ENCODE measurements at regions not wholly inside any gene's neighbourhood (a gene's known extent, or its start where the extent isn't known, plus 50 kb on each side); places are given as distances from the start of the nearest gene placed in this dataset.

GRCh38 chr6:50455029-50455428 lies 258.3 kb upstream of the TFAP2D start:
- H3K27ac Mint-ChIP-seq (ENCODE audit: unreplicated experiment) = no peak overlapping the region
- no peak overlapping the region for H3K4me3 Mint-ChIP-seq (ENCODE audit: unreplicated experiment)
- no peak for TF ChIP-seq CTCF (IDR thresholded peaks at IDR 0.05; ENCODE audit: unreplicated experiment)
- no peaks in the 10 kb centered on the region for H3K9me3 Mint-ChIP-seq (ENCODE audit: unreplicated experiment)
- DNase-seq (ENCODE audit: low spot score) = no peak
- no peaks in the 10 kb centered on the region for H3K27me3 Mint-ChIP-seq (ENCODE audit: unreplicated experiment)
- H3K36me3 Mint-ChIP-seq (ENCODE audit: low read depth, unreplicated experiment) = no peaks in the 10 kb centered on the region
- H3K4me1 Mint-ChIP-seq (ENCODE audit: unreplicated experiment) = no peaks in the 10 kb centered on the region

DNA sequence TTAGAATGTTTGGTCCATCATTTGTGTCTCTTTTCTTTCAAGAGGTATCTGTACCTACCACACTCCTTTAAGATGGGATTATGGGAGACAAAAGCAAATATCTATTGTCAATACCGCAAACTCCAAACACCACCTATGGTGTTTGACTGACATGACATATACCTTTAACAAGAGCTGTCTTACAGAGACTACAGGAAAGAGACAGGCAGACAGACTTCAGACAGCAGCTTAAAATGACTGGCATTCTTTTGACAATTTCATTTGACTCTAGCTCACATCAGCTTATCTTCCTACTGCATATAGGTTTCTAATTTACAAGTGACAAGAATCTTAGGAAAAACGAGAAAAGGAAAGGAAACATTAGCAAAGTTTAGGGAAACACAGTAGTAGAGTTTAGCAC lies 256.0 kb upstream of the TFAP2D start:
- no peak for DNase-seq (ENCODE audit: low spot score)
- no peaks in the 10 kb centered on the region for H3K9me3 Mint-ChIP-seq (ENCODE audit: unreplicated experiment)
- no peaks in the 10 kb centered on the region for H3K4me1 Mint-ChIP-seq (ENCODE audit: unreplicated experiment)
- H3K27ac Mint-ChIP-seq (ENCODE audit: unreplicated experiment) = no peak overlapping the region
- H3K36me3 Mint-ChIP-seq (ENCODE audit: low read depth, unreplicated experiment) = no peaks in the 10 kb centered on the region
- H3K27me3 Mint-ChIP-seq (ENCODE audit: unreplicated experiment) = no peaks in the 10 kb centered on the region
- TF ChIP-seq CTCF (IDR thresholded peaks at IDR 0.05; ENCODE audit: unreplicated experiment) = no peak
- H3K4me3 Mint-ChIP-seq (ENCODE audit: unreplicated experiment) = no peak overlapping the region

- Mint-ChIP-seq H3K9me3 (ENCODE audit: unreplicated experiment) (no peaks in the 10 kb centered on the region), H3K4me3 (ENCODE audit: unreplicated experiment) (no peak overlapping the region), H3K27ac (ENCODE audit: unreplicated experiment) (no peak overlapping the region), H3K27me3 (ENCODE audit: unreplicated experiment) (no peaks in the 10 kb centered on the region), H3K4me1 (ENCODE audit: unreplicated experiment) (no peaks in the 10 kb centered on the region), H3K36me3 (ENCODE audit: low read depth, unreplicated experiment) (no peaks in the 10 kb centered on the region)
- DNase-seq (ENCODE audit: low spot score) = no peak
- no peak for TF ChIP-seq CTCF (IDR thresholded peaks at IDR 0.05; ENCODE audit: unreplicated experiment)
Measured at GRCh38 chr6:50461696-50462095, 251.6 kb upstream of the TFAP2D start.

GRCh38 chr6:50463931-50464330 lies 249.4 kb upstream of the TFAP2D start:
- Mint-ChIP-seq H3K27me3 (ENCODE audit: unreplicated experiment) (no peaks in the 10 kb centered on the region), H3K9me3 (ENCODE audit: unreplicated experiment) (no peaks in the 10 kb centered on the region), H3K4me3 (ENCODE audit: unreplicated experiment) (no peak overlapping the region), H3K27ac (ENCODE audit: unreplicated experiment) (no peak overlapping the region), H3K4me1 (ENCODE audit: unreplicated experiment) (no peaks in the 10 kb centered on the region), H3K36me3 (ENCODE audit: low read depth, unreplicated experiment) (no peaks in the 10 kb centered on the region)
- TF ChIP-seq CTCF (IDR thresholded peaks at IDR 0.05; ENCODE audit: unreplicated experiment) = no peak
- no peak for DNase-seq (ENCODE audit: low spot score)

DNA sequence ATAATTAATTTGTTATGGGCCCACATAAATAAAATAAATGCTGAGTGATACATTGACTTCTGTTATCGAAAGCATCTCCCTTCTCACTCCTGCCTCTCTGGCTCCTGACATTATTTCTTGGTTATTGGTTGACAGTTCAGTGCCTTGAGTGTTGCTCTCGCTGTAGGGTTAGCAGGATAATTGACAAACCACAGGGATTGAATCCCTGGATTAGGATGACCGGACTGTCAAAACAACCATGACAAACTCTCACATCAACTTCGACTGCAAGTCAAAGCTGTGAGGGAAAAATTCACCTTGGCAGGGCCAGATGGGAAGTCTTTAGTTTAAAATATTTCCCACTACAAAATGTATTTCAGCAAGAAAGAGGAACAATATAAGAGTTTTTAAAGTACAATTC lies 245.4 kb upstream of the TFAP2D start:
- Mint-ChIP-seq H3K9me3 (ENCODE audit: unreplicated experiment) (no peaks in the 10 kb centered on the region), H3K27ac (ENCODE audit: unreplicated experiment) (no peak overlapping the region), H3K4me3 (ENCODE audit: unreplicated experiment) (no peak overlapping the region), H3K27me3 (ENCODE audit: unreplicated experiment) (no peaks in the 10 kb centered on the region), H3K4me1 (ENCODE audit: unreplicated experiment) (no peaks in the 10 kb centered on the region), H3K36me3 (ENCODE audit: low read depth, unreplicated experiment) (no peaks in the 10 kb centered on the region)
- no peak for TF ChIP-seq CTCF (IDR thresholded peaks at IDR 0.05; ENCODE audit: unreplicated experiment)
- no peak for DNase-seq (ENCODE audit: low spot score)

All from endothelial cell (in vitro differentiated cells).